Lung (tissue), 11 donors: ENCODE measurements at regions not wholly inside any gene's neighbourhood (a gene's known extent, or its start where the extent isn't known, plus 50 kb on each side); places are given as distances from the start of the nearest gene placed in this dataset.
"Not testable (repeated sequence)": the region's sequence is repeated elsewhere in the genome, so short reads cannot be mapped to it uniquely, and the experiment has no call there.

Source experiments
- ATAC-seq: fragments of 200-7000 bp; cut with Tn5 transposase; one replicate; pipeline ENCODE4 v1.9.1; 2020; ENCODE audit warnings: moderate number of reproducible peaks; ENCODE audit not compliant: insufficient read depth, low FRiP score
- DNase-seq, 3 donors: peaks; one replicate each; pipeline ENCODE4 v3.0.0-alpha.2; 2013 to 2017
- H3K27ac ChIP-seq, 2 donors: one replicate each; pipeline ENCODE4 v1.5.1; 2013; ENCODE audit warnings: mild to moderate bottlenecking in 2 of 2, moderate library complexity in 2 of 2, control low read depth in 1 of 2, inconsistent platforms in 1 of 2, low read depth in 1 of 2, low read length in 1 of 2
- H3K27me3 ChIP-seq, 3 donors: one replicate each; pipeline ENCODE4 v1.5.1; 2013; ENCODE audit warnings: low read length in 2 of 3; ENCODE audit not compliant: control insufficient read depth in 3 of 3, insufficient read depth in 3 of 3
- H3K36me3 ChIP-seq, 4 donors: one replicate each; pipeline ENCODE4 v1.5.1; 2013; ENCODE audit warnings: low read length in 4 of 4, mild to moderate bottlenecking in 1 of 4, moderate library complexity in 1 of 4; ENCODE audit not compliant: control insufficient read depth in 4 of 4, insufficient read depth in 4 of 4
- H3K4me1 ChIP-seq, 5 donors: one replicate each; pipeline ENCODE4 v1.5.1; 2013; ENCODE audit warnings: low read length in 5 of 5, mild to moderate bottlenecking in 2 of 5, moderate library complexity in 1 of 5; ENCODE audit not compliant: control insufficient read depth in 5 of 5, insufficient read depth in 5 of 5
- H3K4me3 ChIP-seq: one replicate; pipeline ENCODE4 v1.5.1; 2013; ENCODE audit warnings: mild to moderate bottlenecking, control low read depth, moderate library complexity
- H3K9ac ChIP-seq, 2 donors: one replicate each; pipeline ENCODE4 v1.5.1; 2013; ENCODE audit warnings: low read length in 2 of 2, control low read depth in 1 of 2; ENCODE audit not compliant: insufficient read depth in 1 of 2
- H3K9me3 ChIP-seq, 4 donors: one replicate each; pipeline ENCODE4 v1.5.1; 2013; ENCODE audit warnings: low read length in 3 of 4, mild to moderate bottlenecking in 1 of 4, moderate library complexity in 1 of 4; ENCODE audit not compliant: control insufficient read depth in 4 of 4, insufficient read depth in 3 of 4
- CTCF ChIP-seq: IDR thresholded peaks from 2 replicates; pipeline ENCODE4 v1.5.1; 2012; ENCODE audit warnings: mild to moderate bottlenecking; ENCODE audit errors: control extremely low read depth, extremely low read depth
- WGBS, 2 donors: extraction: QIAGEN DNeasy Blood & Tissue Kit; methylation state at CpG; one replicate each; pipeline ENCODE4 v1.1.7; 2013; 5-methylcytosine and 5-hydroxymethylcytosine counted together
- donor health status: control.
- donor health status: control.
- donor health status: Bipolar disorder and iron deficiency.
- donor health status: healthy.
- donor health status: DM: yes; HTN: yes; CAD: no.

- DNase-seq (peak in 2 of 3 donors; percentile 1), ATAC-seq (no peak)
- TF ChIP-seq CTCF, result no peak
- H3K27me3 ChIP-seq, result no peaks in the 10 kb centered on the region
- H3K4me3 ChIP-seq, result no peak overlapping the region
- 87 to 93% methylated on average over 9 of the region's 9 CpGs for WGBS, 2 donors
- no peaks in the 10 kb centered on the region for H3K4me1 ChIP-seq
- H3K36me3 ChIP-seq, result no peaks in the 10 kb centered on the region
- H3K27ac ChIP-seq, result no peak overlapping the region
- no peak overlapping the region for H3K9ac ChIP-seq
- H3K9me3 ChIP-seq, result no peaks in the 10 kb centered on the region
Measured at GRCh38 chr4:28508636-28509035, 1648.0 kb downstream of the STIM2 start.

GRCh38 chr4:28514766-28515165 lies 1654.1 kb downstream of the STIM2 start:
- not testable (repeated sequence) for H3K36me3 ChIP-seq, ATAC-seq, DNase-seq, H3K27ac ChIP-seq, H3K9ac ChIP-seq, H3K4me3 ChIP-seq, H3K27me3 ChIP-seq, H3K4me1 ChIP-seq, H3K9me3 ChIP-seq
- WGBS, 2 donors, result 93 to 94% methylated on average over 27 to 30 of the region's 30 CpGs

- no peak for ATAC-seq
- Histone ChIP-seq H3K27ac (no peak overlapping the region), H3K27me3 (no peaks in the 10 kb centered on the region), H3K9ac (no peak overlapping the region), H3K9me3 (no peaks in the 10 kb centered on the region), H3K4me1 (no peaks in the 10 kb centered on the region), H3K36me3 (no peaks in the 10 kb centered on the region), H3K4me3 (no peak overlapping the region)
- no peak for DNase-seq
- no peak for TF ChIP-seq CTCF
- 63 to 77% methylated on average over 1 of the region's 1 CpG for WGBS, 2 donors
Measured at GRCh38 chr4:28518561-28519165, 1658.0 kb downstream of the STIM2 start.

- Histone ChIP-seq H3K4me3 (no peak overlapping the region), H3K9me3 (no peaks in the 10 kb centered on the region), H3K27ac (no peak overlapping the region), H3K4me1 (no peaks in the 10 kb centered on the region), H3K9ac (no peak overlapping the region), H3K27me3 (no peaks in the 10 kb centered on the region), H3K36me3 (no peaks in the 10 kb centered on the region)
- DNase-seq (no peak), ATAC-seq (no peak)
- TF ChIP-seq CTCF, result no peak
- 82 to 86% methylated on average over 3 of the region's 3 CpGs for WGBS, 2 donors
Measured at GRCh38 chr4:28523681-28524190, 1663.1 kb downstream of the STIM2 start.
